ENCODE measurements at regions not wholly inside any gene's neighbourhood (a gene's known extent, or its start where the extent isn't known, plus 50 kb on each side); places are given as distances from the start of the nearest gene placed in this dataset.

DNA sequence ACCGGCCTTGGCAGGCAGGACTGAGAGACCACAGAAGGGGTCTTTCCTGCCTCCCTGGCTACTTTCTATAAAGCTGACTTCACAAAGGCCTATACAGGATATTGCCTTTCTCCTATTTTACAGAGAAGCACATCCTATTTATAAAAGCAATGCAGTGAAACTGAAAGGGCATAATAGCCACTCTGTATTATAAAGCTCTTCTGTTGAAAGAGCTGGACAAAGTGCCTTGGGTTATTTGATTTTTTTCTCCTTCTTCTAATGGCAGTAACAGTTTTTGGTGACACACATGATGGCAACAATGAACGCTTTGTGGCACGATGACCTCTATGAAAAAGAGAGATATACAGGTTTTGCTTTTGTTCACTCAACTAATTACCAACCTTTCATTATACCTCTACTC lies 281.1 kb downstream of the ZNF516 start:
- intact Hi-C loops (cut with micrococcal nuclease), result no loop called here
- Mint-ChIP-seq H3K4me1 (peaks cover 0 to 8% (median 2%) of the 10 kb centered on the region in 4 donors), H3K27ac (no peak overlapping the region), H3K27me3 (peaks cover 5% of the 10 kb centered on the region in 2 donors), H3K9me3 (peaks cover 0 to 3% (median 0%) of the 10 kb centered on the region in 8 donors), H3K36me3 (no peaks in the 10 kb centered on the region), H3K4me3 (no peak overlapping the region)
- ChIA-PET POLR2A (ENCODE audit: partially characterized antibody) (no interaction called here), CTCF (ENCODE audit: partially characterized antibody) (no interaction called here)
- no peak for DNase-seq
- no peaks in the 10 kb centered on the region for H3K27me3 ChIP-seq (ENCODE audit: insufficient read depth, low read length)
- no peaks in the 10 kb centered on the region for H3K36me3 ChIP-seq (ENCODE audit: insufficient read depth, low read length)
- H3K9me3 ChIP-seq (ENCODE audit: control insufficient read depth in 1 of 2, low read length in 2 of 2), result no peaks in the 10 kb centered on the region
- H3K4me1 ChIP-seq (ENCODE audit: insufficient read depth, low read length), result peaks cover 4% of the 10 kb centered on the region
- H3K4me3 ChIP-seq (ENCODE audit: low read length in 2 of 2), result no peak overlapping the region
- H3K27ac ChIP-seq (ENCODE audit: low read depth, low read length), result no peak overlapping the region

GRCh38 chr18:76212960-76213359 lies 282.1 kb downstream of the ZNF516 start:
- ChIA-PET POLR2A (ENCODE audit: partially characterized antibody) (no interaction called here), CTCF (ENCODE audit: partially characterized antibody) (interaction anchor here (0.6 kb wide), 1 partner anchor 794 kb away, joined by 3 read pairs; no protein-coding TSS in a partner anchor)
- Histone ChIP-seq H3K4me1 (ENCODE audit: insufficient read depth, low read length) (peaks cover 4% of the 10 kb centered on the region), H3K9me3 (ENCODE audit: control insufficient read depth in 1 of 2, low read length in 2 of 2) (no peaks in the 10 kb centered on the region), H3K27me3 (ENCODE audit: insufficient read depth, low read length) (no peaks in the 10 kb centered on the region), H3K27ac (ENCODE audit: low read depth, low read length) (no peak overlapping the region), H3K36me3 (ENCODE audit: insufficient read depth, low read length) (no peaks in the 10 kb centered on the region), H3K4me3 (ENCODE audit: low read length in 2 of 2) (no peak overlapping the region)
- no peak overlapping the region for H3K27ac Mint-ChIP-seq
- DNase-seq, result peak in 3 of 5 donors; percentile 2 to 6 (median 5)
- H3K4me3 Mint-ChIP-seq, result no peak overlapping the region
- intact Hi-C loops (cut with micrococcal nuclease), result no loop called here
- H3K36me3 Mint-ChIP-seq, result no peaks in the 10 kb centered on the region
- peaks cover 0 to 8% (median 2%) of the 10 kb centered on the region in 4 donors for H3K4me1 Mint-ChIP-seq
- H3K27me3 Mint-ChIP-seq, result peaks cover 5% of the 10 kb centered on the region in 2 donors
- peaks cover 0 to 2% (median 0%) of the 10 kb centered on the region in 8 donors for H3K9me3 Mint-ChIP-seq

GRCh38 chr18:76209597-76209996 lies 285.4 kb downstream of the ZNF516 start:
- H3K27me3 Mint-ChIP-seq, result peaks cover 6 to 13% of the 10 kb centered on the region in 2 donors
- H3K4me1 ChIP-seq (ENCODE audit: insufficient read depth, low read length), result peaks cover 4% of the 10 kb centered on the region
- POLR2A ChIA-PET (ENCODE audit: partially characterized antibody), result no interaction called here

GRCh38 chr18:76208678-76209306 lies 286.2 kb downstream of the ZNF516 start:
- Mint-ChIP-seq H3K9me3 (peaks cover 0 to 5% (median 0%) of the 10 kb centered on the region in 8 donors), H3K27me3 (peaks cover 6 to 13% of the 10 kb centered on the region in 2 donors), H3K4me1 (peaks cover 0 to 8% (median 2%) of the 10 kb centered on the region in 4 donors), H3K4me3 (no peak overlapping the region), H3K36me3 (no peaks in the 10 kb centered on the region), H3K27ac (no peak overlapping the region)
- no peak overlapping the region for H3K4me3 ChIP-seq (ENCODE audit: low read length in 2 of 2)
- ChIA-PET CTCF (ENCODE audit: partially characterized antibody) (no interaction called here), POLR2A (ENCODE audit: partially characterized antibody) (no interaction called here)
- intact Hi-C loops (cut with micrococcal nuclease), result no loop called here
- no peaks in the 10 kb centered on the region for H3K9me3 ChIP-seq (ENCODE audit: control insufficient read depth in 1 of 2, low read length in 2 of 2)
- H3K4me1 ChIP-seq (ENCODE audit: insufficient read depth, low read length), result peaks cover 4% of the 10 kb centered on the region
- no peak overlapping the region for H3K27ac ChIP-seq (ENCODE audit: low read depth, low read length)
- H3K36me3 ChIP-seq (ENCODE audit: insufficient read depth, low read length), result no peaks in the 10 kb centered on the region
- H3K27me3 ChIP-seq (ENCODE audit: insufficient read depth, low read length), result no peaks in the 10 kb centered on the region
- no peak for DNase-seq

More at GRCh38 chr18:76209597-76209996, 285.4 kb downstream of the ZNF516 start:
- intact Hi-C loops (cut with micrococcal nuclease), result no loop called here
- H3K36me3 Mint-ChIP-seq, result no peaks in the 10 kb centered on the region
- Histone ChIP-seq H3K27me3 (ENCODE audit: insufficient read depth, low read length) (no peaks in the 10 kb centered on the region), H3K36me3 (ENCODE audit: insufficient read depth, low read length) (no peaks in the 10 kb centered on the region), H3K27ac (ENCODE audit: low read depth, low read length) (no peak overlapping the region), H3K4me3 (ENCODE audit: low read length in 2 of 2) (no peak overlapping the region), H3K9me3 (ENCODE audit: control insufficient read depth in 1 of 2, low read length in 2 of 2) (no peaks in the 10 kb centered on the region)
- peaks cover 0 to 8% (median 2%) of the 10 kb centered on the region in 4 donors for H3K4me1 Mint-ChIP-seq
- H3K27ac Mint-ChIP-seq, result no peak overlapping the region
- CTCF ChIA-PET (ENCODE audit: partially characterized antibody), result no interaction called here
- no peak overlapping the region for H3K4me3 Mint-ChIP-seq
- DNase-seq, result no peak
- H3K9me3 Mint-ChIP-seq, result peaks cover 0 to 3% (median 0%) of the 10 kb centered on the region in 8 donors

DNA sequence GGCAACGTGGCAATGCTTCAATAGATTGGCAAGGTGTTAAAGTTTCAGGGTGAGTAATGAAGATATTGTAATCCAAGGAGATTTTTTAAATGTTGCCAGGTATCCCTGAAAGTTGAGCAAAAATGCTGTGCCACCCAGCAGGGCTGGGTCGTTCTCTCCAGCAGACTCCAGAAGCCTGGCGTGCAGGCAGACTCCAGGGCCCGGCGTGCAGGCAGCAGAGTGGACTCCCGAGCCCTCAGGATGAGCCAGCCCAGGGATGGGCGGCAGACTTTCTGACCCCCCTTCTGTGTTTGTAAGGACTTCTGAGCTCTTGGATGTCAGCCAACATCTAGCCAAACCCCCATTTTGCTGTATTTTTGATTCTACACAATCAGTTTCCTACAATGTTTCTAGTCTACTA lies 289.1 kb downstream of the ZNF516 start:
- no peaks in the 10 kb centered on the region for H3K36me3 ChIP-seq (ENCODE audit: insufficient read depth, low read length)

GRCh38 chr18:76203552-76203951 lies 291.5 kb downstream of the ZNF516 start:
- Histone ChIP-seq H3K4me1 (ENCODE audit: insufficient read depth, low read length) (no peaks in the 10 kb centered on the region), H3K27me3 (ENCODE audit: insufficient read depth, low read length) (no peaks in the 10 kb centered on the region), H3K9me3 (ENCODE audit: control insufficient read depth in 1 of 2, low read length in 2 of 2) (no peaks in the 10 kb centered on the region), H3K4me3 (ENCODE audit: low read length in 2 of 2) (no peak overlapping the region), H3K36me3 (ENCODE audit: insufficient read depth, low read length) (no peaks in the 10 kb centered on the region), H3K27ac (ENCODE audit: low read depth, low read length) (no peak overlapping the region)
- Mint-ChIP-seq H3K27ac (no peak overlapping the region), H3K4me1 (no peaks in the 10 kb centered on the region), H3K9me3 (peaks cover 0 to 10% (median 2%) of the 10 kb centered on the region in 8 donors), H3K36me3 (no peaks in the 10 kb centered on the region), H3K4me3 (no peak overlapping the region), H3K27me3 (peaks cover 2 to 8% of the 10 kb centered on the region in 2 donors)
- ChIA-PET CTCF (ENCODE audit: partially characterized antibody) (no interaction called here), POLR2A (ENCODE audit: partially characterized antibody) (no interaction called here)
- no peak for DNase-seq
- intact Hi-C loops (cut with micrococcal nuclease), result no loop called here

More for the DNA sequence above, 289.1 kb downstream of the ZNF516 start:
- no peak overlapping the region for H3K27ac Mint-ChIP-seq
- ChIA-PET POLR2A (ENCODE audit: partially characterized antibody) (no interaction called here), CTCF (ENCODE audit: partially characterized antibody) (no interaction called here)
- peaks cover 3 to 11% of the 10 kb centered on the region in 2 donors for H3K27me3 Mint-ChIP-seq
- no peaks in the 10 kb centered on the region for H3K4me1 Mint-ChIP-seq
- DNase-seq, result no peak
- Histone ChIP-seq H3K27ac (ENCODE audit: low read depth, low read length) (no peak overlapping the region), H3K9me3 (ENCODE audit: control insufficient read depth in 1 of 2, low read length in 2 of 2) (no peaks in the 10 kb centered on the region), H3K27me3 (ENCODE audit: insufficient read depth, low read length) (no peaks in the 10 kb centered on the region), H3K4me1 (ENCODE audit: insufficient read depth, low read length) (no peaks in the 10 kb centered on the region), H3K4me3 (ENCODE audit: low read length in 2 of 2) (no peak overlapping the region)
- intact Hi-C loops (cut with micrococcal nuclease), result no loop called here
- no peak overlapping the region for H3K4me3 Mint-ChIP-seq
- peaks cover 0 to 10% (median 2%) of the 10 kb centered on the region in 8 donors for H3K9me3 Mint-ChIP-seq
- H3K36me3 Mint-ChIP-seq, result no peaks in the 10 kb centered on the region

DNA sequence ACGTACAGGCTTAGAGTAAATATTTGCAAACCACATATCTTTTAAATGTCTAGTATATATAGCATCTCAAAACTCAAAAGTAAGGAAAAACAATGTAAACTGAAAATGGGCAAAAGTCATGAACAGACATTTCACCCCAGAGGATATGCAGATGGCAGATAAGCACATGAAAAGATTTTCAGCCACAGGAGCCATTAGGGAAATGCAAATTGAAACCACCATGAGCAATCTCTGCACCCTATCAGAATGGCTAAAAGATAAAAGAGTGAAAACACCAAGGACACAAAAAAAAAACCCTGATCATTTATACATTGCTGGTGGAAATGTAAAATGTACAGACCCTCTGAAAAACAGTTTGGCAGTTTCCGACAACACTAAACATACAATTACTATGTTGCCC lies 292.7 kb downstream of the ZNF516 start:
- Mint-ChIP-seq H3K9me3 (peaks cover 0 to 10% (median 1%) of the 10 kb centered on the region in 8 donors), H3K27me3 (peaks cover 8% of the 10 kb centered on the region in 2 donors), H3K36me3 (no peaks in the 10 kb centered on the region), H3K4me3 (no peak overlapping the region), H3K27ac (no peak overlapping the region), H3K4me1 (no peaks in the 10 kb centered on the region)
- no peak for DNase-seq
- no peaks in the 10 kb centered on the region for H3K36me3 ChIP-seq (ENCODE audit: insufficient read depth, low read length)
- no peaks in the 10 kb centered on the region for H3K27me3 ChIP-seq (ENCODE audit: insufficient read depth, low read length)
- intact Hi-C loops (cut with micrococcal nuclease), result no loop called here
- no peaks in the 10 kb centered on the region for H3K4me1 ChIP-seq (ENCODE audit: insufficient read depth, low read length)
- ChIA-PET POLR2A (ENCODE audit: partially characterized antibody) (no interaction called here), CTCF (ENCODE audit: partially characterized antibody) (no interaction called here)
- no peak overlapping the region for H3K4me3 ChIP-seq (ENCODE audit: low read length in 2 of 2)
- no peaks in the 10 kb centered on the region for H3K9me3 ChIP-seq (ENCODE audit: control insufficient read depth in 1 of 2, low read length in 2 of 2)
- H3K27ac ChIP-seq (ENCODE audit: low read depth, low read length), result no peak overlapping the region
